H1 (cell line): ENCODE measurements at regions not wholly inside any gene's neighbourhood (a gene's known extent, or its start where the extent isn't known, plus 50 kb on each side); places are given as distances from the start of the nearest gene placed in this dataset.

Experiments used
- BRCA1 ChIP-seq: IDR thresholded peaks from 2 replicates; pipeline ENCODE4 v1.6.1; 2012; ENCODE audit warnings: low read depth, low read length, improper control_type of control experiment
- CHD2 ChIP-seq: IDR thresholded peaks from 2 replicates; pipeline ENCODE4 v1.6.1; 2012; ENCODE audit warnings: low read length, improper control_type of control experiment
- EGR1 ChIP-seq: IDR thresholded peaks from 2 replicates; pipeline ENCODE4 v1.6.1; 2011; ENCODE audit warnings: low read depth, low read length, borderline replicate concordance
- JUN ChIP-seq: IDR thresholded peaks from 2 replicates; pipeline ENCODE4 v1.6.1; 2011; ENCODE audit warnings: low read depth, mild to moderate bottlenecking, improper control_type of control experiment, low read length
- NANOG ChIP-seq: IDR thresholded peaks from 2 replicates; pipeline ENCODE4 v1.6.1; 2011; ENCODE audit warnings: low read length, low read depth, mild to moderate bottlenecking, inconsistent platforms; ENCODE audit not compliant: insufficient read depth, poor library complexity, severe bottlenecking
- TF ChIP-seq, protein P1 (sequence below): IDR thresholded peaks from 2 replicates; pipeline ENCODE4 v1.6.1; 2012; ENCODE audit warnings: inconsistent platforms

DNA sequence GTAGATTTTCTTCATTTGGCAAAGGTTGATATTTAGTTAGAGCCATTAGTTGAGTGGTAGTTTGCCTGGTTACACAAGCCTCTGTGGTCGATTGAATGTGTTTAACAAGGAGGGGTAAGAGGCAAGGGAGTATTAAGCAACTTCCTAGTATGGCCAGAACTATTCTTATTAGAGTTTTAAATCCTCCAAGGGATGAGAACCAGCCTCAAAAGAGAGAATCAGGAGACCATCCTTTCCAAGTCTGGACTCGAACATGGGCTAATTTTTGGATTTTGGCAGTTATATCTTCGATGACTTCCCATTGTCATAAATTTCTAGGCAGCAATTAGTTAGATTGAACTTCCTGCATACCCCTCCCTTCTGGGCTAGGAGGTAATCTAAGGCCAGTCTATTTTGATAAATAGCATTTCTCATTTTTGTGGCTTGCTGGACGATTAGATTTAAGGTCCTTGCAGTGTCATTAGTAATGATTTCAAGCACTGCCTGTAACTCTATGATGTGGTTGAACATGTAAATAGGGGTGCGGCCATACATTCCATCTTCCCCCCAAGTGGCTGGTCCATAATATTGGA is 219.5 kb upstream of the KCND2 start (continued):
- no peak for TF ChIP-seq JUN
- no peak for TF ChIP-seq CHD2
- no peak for TF ChIP-seq BRCA1
- TF ChIP-seq, protein P1, sequence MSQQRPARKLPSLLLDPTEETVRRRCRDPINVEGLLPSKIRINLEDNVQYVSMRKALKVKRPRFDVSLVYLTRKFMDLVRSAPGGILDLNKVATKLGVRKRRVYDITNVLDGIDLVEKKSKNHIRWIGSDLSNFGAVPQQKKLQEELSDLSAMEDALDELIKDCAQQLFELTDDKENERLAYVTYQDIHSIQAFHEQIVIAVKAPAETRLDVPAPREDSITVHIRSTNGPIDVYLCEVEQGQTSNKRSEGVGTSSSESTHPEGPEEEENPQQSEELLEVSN: no peak
- no peak for TF ChIP-seq EGR1
- no peak for TF ChIP-seq NANOG
